Keratinocyte (primary cell): ENCODE measurements at regions not wholly inside any gene's neighbourhood (a gene's known extent, or its start where the extent isn't known, plus 50 kb on each side); places are given as distances from the start of the nearest gene placed in this dataset.

Source experiments
- DNase-seq: peaks from one replicate; pipeline ENCODE4 v3.0.0-alpha.2; 2011; ENCODE audit warnings: low read depth, missing footprints, low spot score
- FAIRE-seq: peaks from 2 replicates; lab custom pipeline; 2011; peaks lifted over from hg19 to GRCh38; lab: Jason Lieb, UNC
- H2AFZ ChIP-seq: 2 replicates; pipeline ENCODE4 v1.6.0; 2012; ENCODE audit warnings: low read length, control low read depth, inconsistent platforms; ENCODE audit not compliant: control insufficient read depth
- H3K27ac ChIP-seq: 2 replicates; pipeline ENCODE4 v1.5.1; 2011; ENCODE audit warnings: low read length; ENCODE audit not compliant: control insufficient read depth, insufficient read depth
- H3K27me3 ChIP-seq: 3 replicates; pipeline ENCODE4 v1.6.0; 2011; ENCODE audit warnings: low read length; ENCODE audit not compliant: control insufficient read depth, insufficient read depth; ENCODE audit errors: extremely low read depth
- H3K36me3 ChIP-seq, 2 experiments: 2 replicates in 1 of 2; 3 replicates in 1 of 2; pipeline ENCODE4 v1.5.1; 2011; ENCODE audit warnings: low read length in 2 of 2, mild to moderate bottlenecking in 1 of 2; ENCODE audit not compliant: control insufficient read depth in 2 of 2, insufficient read depth in 2 of 2; ENCODE audit errors: extremely low read depth in 1 of 2
- H3K4me1 ChIP-seq: 3 replicates; pipeline ENCODE4 v1.5.1; 2011; ENCODE audit warnings: low read length; ENCODE audit not compliant: control insufficient read depth, insufficient read depth; ENCODE audit errors: extremely low read depth
- H3K4me2 ChIP-seq: 3 replicates; pipeline ENCODE4 v1.6.0; 2011; ENCODE audit warnings: low read depth, low read length; ENCODE audit not compliant: control insufficient read depth, insufficient read depth; ENCODE audit errors: extremely low read depth
- H3K4me3 ChIP-seq, 3 experiments: fragments of 200-600 bp in 1 of 3; sonication (generic) in 1 of 3; 2 replicates in 2 of 3; 3 replicates in 1 of 3; pipeline ENCODE4 v1.5.1; 2011 to 2016; ENCODE audit warnings: low read length in 3 of 3, mild to moderate bottlenecking in 3 of 3, control low read depth in 2 of 3, inconsistent platforms in 1 of 3, low read depth in 1 of 3, mixed read lengths in 1 of 3, mixed run types in 1 of 3, moderate library complexity in 1 of 3; ENCODE audit not compliant: control insufficient read depth in 2 of 3, insufficient read depth in 2 of 3; ENCODE audit errors: extremely low read depth in 1 of 3
- H3K79me2 ChIP-seq: 2 replicates; pipeline ENCODE4 v1.6.0; 2012; ENCODE audit warnings: low read length; ENCODE audit not compliant: control insufficient read depth, insufficient read depth
- H3K9ac ChIP-seq: 3 replicates; pipeline ENCODE4 v1.6.0; 2011; ENCODE audit warnings: low read length; ENCODE audit not compliant: control insufficient read depth, insufficient read depth; ENCODE audit errors: extremely low read depth
- H3K9me1 ChIP-seq: 3 replicates; pipeline ENCODE4 v1.6.0; 2011; ENCODE audit warnings: low read length; ENCODE audit not compliant: control insufficient read depth, insufficient read depth; ENCODE audit errors: extremely low read depth
- H3K9me3 ChIP-seq: 2 replicates; pipeline ENCODE4 v1.5.1; 2012; ENCODE audit warnings: low read depth, low read length; ENCODE audit not compliant: control insufficient read depth
- H4K20me1 ChIP-seq: 3 replicates; pipeline ENCODE4 v1.6.0; 2011; ENCODE audit warnings: low read length; ENCODE audit not compliant: control insufficient read depth, insufficient read depth; ENCODE audit errors: extremely low read depth
- EZH2 ChIP-seq: IDR thresholded peaks from one replicate; pipeline ENCODE4 v1.6.1; 2012; ENCODE audit warnings: inconsistent platforms, mild to moderate bottlenecking, low read length, moderate library complexity
- dilution Hi-C: fragments of 300-500 bp; cut with MboI; formaldehyde crosslinking; loops from one replicate; pipeline ENCODE4 v1.7.0; 2020; ENCODE audit warnings: low sequenced_read_pairs; ENCODE audit not compliant: extremely low pct_ligation_motif_present
- TF ChIP-seq, protein P1 (sequence below), 3 experiments: IDR thresholded peaks in 1 of 3; conservative IDR thresholded peaks in 1 of 3; optimal IDR thresholded peaks in 1 of 3; 2 replicates in 2 of 3; 3 replicates in 1 of 3; pipeline versions ENCODE3 to v1.5.1; 2011; ENCODE audit warnings: low read length in 3 of 3, mild to moderate bottlenecking in 3 of 3, moderate library complexity in 2 of 3, control low read depth in 1 of 3, inconsistent platforms in 1 of 3; ENCODE audit not compliant: insufficient read depth in 2 of 3; ENCODE audit errors: extremely low read depth in 1 of 3

- Histone ChIP-seq H3K9me3 (no peaks in the 10 kb centered on the region), H3K36me3 (no peaks in the 10 kb centered on the region), H3K4me1 (no peaks in the 10 kb centered on the region), H3K4me3 (no peak overlapping the region), H3K79me2 (no peaks in the 10 kb centered on the region), H3K9ac (no peak overlapping the region), H2AFZ (no peak overlapping the region), H3K4me2 (no peak overlapping the region), H3K27me3 (no peaks in the 10 kb centered on the region), H4K20me1 (no peaks in the 10 kb centered on the region), H3K27ac (no peak overlapping the region), H3K9me1 (no peaks in the 10 kb centered on the region)
- no peak for DNase-seq
- dilution Hi-C loops: no loop called here
- no peak for TF ChIP-seq EZH2
- TF ChIP-seq, protein P1, sequence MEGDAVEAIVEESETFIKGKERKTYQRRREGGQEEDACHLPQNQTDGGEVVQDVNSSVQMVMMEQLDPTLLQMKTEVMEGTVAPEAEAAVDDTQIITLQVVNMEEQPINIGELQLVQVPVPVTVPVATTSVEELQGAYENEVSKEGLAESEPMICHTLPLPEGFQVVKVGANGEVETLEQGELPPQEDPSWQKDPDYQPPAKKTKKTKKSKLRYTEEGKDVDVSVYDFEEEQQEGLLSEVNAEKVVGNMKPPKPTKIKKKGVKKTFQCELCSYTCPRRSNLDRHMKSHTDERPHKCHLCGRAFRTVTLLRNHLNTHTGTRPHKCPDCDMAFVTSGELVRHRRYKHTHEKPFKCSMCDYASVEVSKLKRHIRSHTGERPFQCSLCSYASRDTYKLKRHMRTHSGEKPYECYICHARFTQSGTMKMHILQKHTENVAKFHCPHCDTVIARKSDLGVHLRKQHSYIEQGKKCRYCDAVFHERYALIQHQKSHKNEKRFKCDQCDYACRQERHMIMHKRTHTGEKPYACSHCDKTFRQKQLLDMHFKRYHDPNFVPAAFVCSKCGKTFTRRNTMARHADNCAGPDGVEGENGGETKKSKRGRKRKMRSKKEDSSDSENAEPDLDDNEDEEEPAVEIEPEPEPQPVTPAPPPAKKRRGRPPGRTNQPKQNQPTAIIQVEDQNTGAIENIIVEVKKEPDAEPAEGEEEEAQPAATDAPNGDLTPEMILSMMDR (optimal IDR thresholded peaks at IDR 0.05 in 1 of 3, IDR thresholded peaks at IDR 0.05 in 1 of 3, conservative IDR thresholded peaks at IDR 0.05 in 1 of 3; ENCODE audit: extremely low read depth in 1 of 3, insufficient read depth in 2 of 3, low read length in 3 of 3): no peak
- no peak for FAIRE-seq
These were observed 200.7 kb upstream of the RGPD4 start for GRCh38 chr2:107625982-107626381.

GRCh38 chr2:107627164-107627563, 199.5 kb upstream of the RGPD4 start:
- Histone ChIP-seq H3K9ac (no peak overlapping the region), H3K4me1 (no peaks in the 10 kb centered on the region), H3K4me2 (no peak overlapping the region), H3K9me1 (no peaks in the 10 kb centered on the region), H4K20me1 (no peaks in the 10 kb centered on the region), H3K4me3 (no peak overlapping the region), H3K36me3 (no peaks in the 10 kb centered on the region), H2AFZ (no peak overlapping the region), H3K9me3 (no peaks in the 10 kb centered on the region), H3K79me2 (no peaks in the 10 kb centered on the region), H3K27me3 (no peaks in the 10 kb centered on the region), H3K27ac (no peak overlapping the region)
- no peak for DNase-seq
- TF ChIP-seq, protein P1 (optimal IDR thresholded peaks at IDR 0.05 in 1 of 3, IDR thresholded peaks at IDR 0.05 in 1 of 3, conservative IDR thresholded peaks at IDR 0.05 in 1 of 3; ENCODE audit: extremely low read depth in 1 of 3, insufficient read depth in 2 of 3, low read length in 3 of 3): no peak
- no peak for TF ChIP-seq EZH2
- no peak for FAIRE-seq
- dilution Hi-C loops: no loop called here
